Epithelial cell of esophagus (primary cell): ENCODE measurements at regions not wholly inside any gene's neighbourhood (a gene's known extent, or its start where the extent isn't known, plus 50 kb on each side); places are given as distances from the start of the nearest gene placed in this dataset.
A peak's percentile ranks its signal among the peaks of the same experiment; 100 is the strongest.
"Not testable (repeated sequence)": the region's sequence is repeated elsewhere in the genome, so short reads cannot be mapped to it uniquely, and the experiment has no call there.

ENCODE experiments used
- DNase-seq: peaks from one replicate; pipeline ENCODE4 v3.0.0; 2010; ENCODE audit warnings: low read depth
- H3K4me3 ChIP-seq: 2 replicates; pipeline ENCODE4 v1.5.1; 2011; ENCODE audit warnings: mild to moderate bottlenecking, low read length, control low read depth
- TF ChIP-seq, protein P1 (sequence below): IDR thresholded peaks from 2 replicates; pipeline ENCODE4 v1.5.1; 2011; ENCODE audit warnings: low read depth, mild to moderate bottlenecking, low read length, control low read depth, inconsistent platforms; ENCODE audit not compliant: insufficient read depth; ENCODE audit errors: missing control alignments

DNA sequence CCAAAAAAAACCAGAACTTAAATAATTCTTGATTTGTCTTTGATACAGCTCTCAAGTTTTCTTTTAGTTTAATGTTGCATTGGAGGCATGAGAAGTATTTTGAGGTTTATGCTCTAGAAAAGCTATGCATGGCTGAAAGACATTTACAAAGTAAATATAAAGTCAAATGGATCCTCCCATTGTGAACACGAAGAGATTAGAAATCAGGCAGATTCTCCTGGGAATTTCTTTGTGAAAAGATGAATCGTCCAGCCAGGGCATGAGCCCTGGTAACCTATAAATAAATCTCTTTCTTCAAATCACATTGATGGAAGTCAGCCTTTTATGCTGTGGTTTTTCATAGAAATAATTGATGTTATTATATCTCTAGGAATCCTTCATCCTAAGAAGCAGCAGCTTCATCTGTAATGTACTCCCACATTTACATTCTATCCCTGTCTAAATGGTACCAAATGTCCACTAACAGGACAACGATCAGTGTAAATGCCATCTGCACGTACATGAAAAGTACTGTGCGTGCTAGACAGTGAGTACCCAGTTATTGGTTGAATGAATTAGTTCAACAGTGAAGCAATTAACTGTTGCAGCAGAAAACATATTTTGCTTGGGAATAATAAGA, 143.6 kb downstream of the ALDH8A1 start:
- TF ChIP-seq, protein P1, sequence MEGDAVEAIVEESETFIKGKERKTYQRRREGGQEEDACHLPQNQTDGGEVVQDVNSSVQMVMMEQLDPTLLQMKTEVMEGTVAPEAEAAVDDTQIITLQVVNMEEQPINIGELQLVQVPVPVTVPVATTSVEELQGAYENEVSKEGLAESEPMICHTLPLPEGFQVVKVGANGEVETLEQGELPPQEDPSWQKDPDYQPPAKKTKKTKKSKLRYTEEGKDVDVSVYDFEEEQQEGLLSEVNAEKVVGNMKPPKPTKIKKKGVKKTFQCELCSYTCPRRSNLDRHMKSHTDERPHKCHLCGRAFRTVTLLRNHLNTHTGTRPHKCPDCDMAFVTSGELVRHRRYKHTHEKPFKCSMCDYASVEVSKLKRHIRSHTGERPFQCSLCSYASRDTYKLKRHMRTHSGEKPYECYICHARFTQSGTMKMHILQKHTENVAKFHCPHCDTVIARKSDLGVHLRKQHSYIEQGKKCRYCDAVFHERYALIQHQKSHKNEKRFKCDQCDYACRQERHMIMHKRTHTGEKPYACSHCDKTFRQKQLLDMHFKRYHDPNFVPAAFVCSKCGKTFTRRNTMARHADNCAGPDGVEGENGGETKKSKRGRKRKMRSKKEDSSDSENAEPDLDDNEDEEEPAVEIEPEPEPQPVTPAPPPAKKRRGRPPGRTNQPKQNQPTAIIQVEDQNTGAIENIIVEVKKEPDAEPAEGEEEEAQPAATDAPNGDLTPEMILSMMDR = no peak
- no peak for DNase-seq

DNA sequence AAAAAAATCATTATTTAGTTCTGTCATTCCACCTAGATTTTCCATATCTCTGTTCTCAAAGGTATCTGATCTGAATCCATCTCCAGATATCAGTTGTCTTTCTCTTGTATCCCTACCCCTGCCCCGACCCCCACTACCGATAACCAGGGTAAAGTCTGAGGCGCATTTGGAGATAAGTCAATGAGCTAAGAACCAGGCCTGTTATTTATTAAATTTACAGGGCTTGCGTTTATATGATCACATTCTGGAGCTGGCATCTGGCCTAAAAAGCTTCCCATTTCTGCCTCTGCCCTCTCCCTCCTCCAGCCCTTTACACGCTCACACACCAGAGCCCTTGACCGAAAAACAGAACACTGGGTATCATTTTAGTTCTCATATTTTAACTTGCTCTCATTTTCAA, 144.7 kb downstream of the ALDH8A1 start:
- H3K4me3 ChIP-seq = no peak overlapping the region
- TF ChIP-seq, protein P1 = no peak
- DNase-seq = no peak

More for the DNA sequence above, 143.6 kb downstream of the ALDH8A1 start:
- no peak overlapping the region for H3K4me3 ChIP-seq

DNA sequence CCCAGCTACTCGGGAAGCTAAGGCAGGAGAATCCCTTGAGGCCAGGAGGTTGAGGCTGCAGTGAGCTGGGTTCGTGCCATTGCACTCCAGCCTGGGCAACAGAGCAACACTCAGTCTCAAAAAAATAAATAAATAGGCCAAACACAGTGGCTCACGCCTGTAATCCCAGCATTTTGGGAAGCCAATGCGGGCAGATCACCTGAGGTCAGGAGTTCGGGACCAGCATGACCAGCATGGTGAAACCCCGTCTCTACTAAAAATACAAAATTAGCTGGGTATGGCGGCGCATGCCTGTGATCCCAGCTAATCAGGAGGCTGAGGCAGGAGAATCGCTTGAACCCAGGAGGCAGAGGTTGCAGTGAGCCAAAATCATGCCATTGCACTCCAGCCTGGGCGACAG, 145.6 kb downstream of the ALDH8A1 start:
- not testable (repeated sequence) for DNase-seq, H3K4me3 ChIP-seq

DNA sequence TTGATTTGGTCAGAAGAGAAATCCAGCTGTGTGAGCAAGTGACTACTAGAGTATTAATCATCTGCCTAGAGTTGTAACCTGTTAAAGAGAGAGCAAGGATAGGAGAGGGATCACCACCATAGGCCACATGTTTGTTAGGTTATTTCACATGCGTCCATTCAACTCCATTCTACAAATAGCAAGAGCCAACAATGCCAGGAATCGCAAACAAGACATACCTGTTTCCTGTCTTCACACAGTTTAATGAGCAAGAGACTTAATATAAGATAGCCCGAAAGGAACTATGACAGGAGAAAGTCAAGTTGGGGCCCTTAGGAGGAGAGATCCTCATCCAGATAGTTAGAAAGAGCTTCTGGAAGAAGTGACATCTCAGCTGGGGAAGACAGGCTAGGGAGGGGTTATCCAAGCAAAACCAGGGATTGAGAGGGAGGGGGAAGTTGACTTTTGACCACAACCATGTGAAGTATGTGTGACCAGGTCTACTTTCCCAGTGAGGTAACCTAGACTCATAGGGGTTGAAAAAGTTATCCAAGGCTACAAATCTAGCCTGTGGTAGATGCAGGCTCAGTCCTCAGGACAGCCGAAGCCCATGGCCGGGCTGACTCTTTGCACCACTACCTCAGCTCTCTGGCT, 147.4 kb downstream of the ALDH8A1 start:
- no peak overlapping the region for H3K4me3 ChIP-seq
- DNase-seq = peak; percentile 29
- TF ChIP-seq, protein P1 = no peak

DNA sequence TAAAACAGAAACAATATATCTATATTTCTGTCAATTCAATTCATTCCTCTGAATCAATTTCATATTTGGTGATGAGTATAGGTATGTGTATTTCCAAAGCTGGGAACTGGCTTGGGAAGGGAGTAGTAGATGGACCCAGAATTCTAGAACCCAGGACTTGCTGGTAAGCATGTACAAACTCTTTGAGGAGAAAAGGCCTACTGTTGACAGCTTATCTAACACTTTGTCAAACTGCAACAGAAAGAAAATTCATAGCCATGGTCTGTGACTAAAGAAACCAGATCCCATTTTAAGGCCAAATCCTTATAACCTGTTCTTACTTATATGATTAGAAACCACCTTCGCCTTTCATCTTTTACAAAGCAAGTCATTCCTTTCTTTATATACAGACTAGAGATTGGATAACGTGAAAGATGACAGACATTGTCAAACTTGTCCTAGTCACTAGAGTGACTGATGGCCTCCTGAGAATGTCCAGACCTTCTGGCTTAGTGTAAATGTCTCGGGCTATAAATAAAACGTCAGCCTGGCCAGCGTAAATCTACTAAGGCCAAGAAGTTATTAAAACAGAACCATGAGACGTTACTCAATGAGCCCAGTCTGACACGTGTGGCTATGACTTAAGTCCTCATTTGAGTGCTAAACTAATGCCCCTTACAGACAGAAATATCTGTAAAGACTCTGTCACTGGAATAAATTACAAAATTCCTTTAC, 152.3 kb downstream of the ALDH8A1 start:
- no peak for DNase-seq
- H3K4me3 ChIP-seq = no peak overlapping the region
- TF ChIP-seq, protein P1 = no peak

DNA sequence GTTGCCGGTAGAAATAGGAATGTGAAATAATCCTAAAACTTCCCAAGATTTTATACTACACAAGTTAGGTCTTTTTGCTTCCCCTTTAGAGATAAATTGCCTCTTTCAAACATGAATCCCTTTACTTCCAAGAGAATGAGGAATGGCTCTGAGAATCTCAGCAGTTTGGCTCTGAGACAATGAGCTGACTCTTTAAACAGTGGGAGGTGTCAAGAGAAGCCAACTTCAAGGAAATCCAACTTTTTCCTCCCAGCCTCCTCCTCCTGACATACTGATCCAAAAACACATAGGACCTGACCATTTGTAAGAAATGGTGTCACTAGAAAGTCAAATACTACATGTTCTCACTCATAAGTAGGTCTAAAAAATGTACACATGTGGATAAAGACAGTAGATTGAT, 154.2 kb downstream of the ALDH8A1 start:
- TF ChIP-seq, protein P1 = no peak
- DNase-seq = no peak

DNA sequence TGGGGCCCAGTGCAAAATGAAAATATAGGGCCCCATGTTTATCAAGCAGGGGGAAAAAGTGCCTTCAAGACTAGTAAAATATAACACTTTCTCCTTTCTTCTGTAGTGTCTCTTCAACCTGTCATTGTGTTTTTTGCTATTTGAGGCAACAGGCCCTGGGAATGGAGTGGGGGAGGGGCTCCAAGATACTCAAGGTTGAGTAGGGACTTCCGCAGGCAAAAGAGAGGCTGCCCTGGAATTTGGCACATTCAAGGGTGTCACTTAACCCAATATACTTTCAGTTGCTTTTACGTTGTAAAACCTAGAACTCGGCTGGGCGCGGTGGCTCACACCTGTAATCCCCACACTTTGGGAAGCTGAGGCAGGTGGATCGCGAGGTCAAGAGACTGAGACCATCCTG, 154.9 kb downstream of the ALDH8A1 start:
- H3K4me3 ChIP-seq = no peak overlapping the region
- TF ChIP-seq, protein P1 = no peak
- no peak for DNase-seq

More for the DNA sequence above, 154.2 kb downstream of the ALDH8A1 start:
- H3K4me3 ChIP-seq = no peak overlapping the region

DNA sequence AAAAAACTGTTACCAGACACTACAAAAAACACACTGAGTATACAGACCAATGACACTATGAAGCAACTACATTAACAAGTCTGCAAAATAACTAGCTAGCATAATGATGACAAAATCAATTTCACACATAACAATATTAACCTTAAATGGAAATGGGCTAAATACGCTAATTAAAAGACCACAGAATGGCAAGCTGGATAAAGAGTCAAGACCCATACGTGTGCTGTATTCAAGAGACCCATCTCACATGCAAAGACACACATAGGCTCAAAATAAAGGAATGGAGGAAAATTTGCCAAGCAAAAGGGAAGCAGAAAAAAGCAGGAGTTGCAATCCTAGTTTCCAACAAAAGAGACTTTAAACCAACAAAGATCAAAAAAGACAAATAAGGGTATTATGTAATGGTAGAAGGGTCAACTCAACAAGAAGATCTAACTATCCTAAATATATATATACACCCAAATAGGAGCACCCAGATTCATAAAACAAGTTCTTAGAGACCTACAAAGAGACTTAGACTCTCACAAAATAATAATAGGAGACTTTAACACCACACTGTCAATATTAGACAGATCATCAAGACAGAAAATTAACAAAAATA, 158.6 kb downstream of the ALDH8A1 start:
- not testable (repeated sequence) for DNase-seq, H3K4me3 ChIP-seq
